ENCODE measurements at regions not wholly inside any gene's neighbourhood (a gene's known extent, or its start where the extent isn't known, plus 50 kb on each side); places are given as distances from the start of the nearest gene placed in this dataset.

- no peaks in the 10 kb centered on the region for H3K9me3 ChIP-seq (replicated peaks; ENCODE audit: control insufficient read depth, insufficient read depth, low read length)
- no peak overlapping the region for H3K4me2 ChIP-seq (ENCODE audit: insufficient read depth, low read length)
- H3K27ac ChIP-seq (ENCODE audit: insufficient read depth, low read depth, low read length): no peak overlapping the region
- no peaks in the 10 kb centered on the region for H3K27me3 ChIP-seq (ENCODE audit: control insufficient read depth in 2 of 2, insufficient read depth in 2 of 2, low read length in 2 of 2)
- no peaks in the 10 kb centered on the region for H4K20me1 ChIP-seq (replicated peaks; ENCODE audit: control insufficient read depth, extremely low read depth, insufficient read depth, low read length)
- BruUV-seq (replicated peaks): no TSS peak
- no peaks in the 10 kb centered on the region for H3K9me1 ChIP-seq (replicated peaks; ENCODE audit: control insufficient read depth, extremely low read depth, insufficient read depth, low read length)
- H3K36me3 ChIP-seq (ENCODE audit: control insufficient read depth in 2 of 2, extremely low read depth in 1 of 2, insufficient read depth in 2 of 2, low read length in 2 of 2): no peaks in the 10 kb centered on the region
- no peak overlapping the region for H2AFZ ChIP-seq (ENCODE audit: low read depth, low read length)
- no peaks in the 10 kb centered on the region for H3K4me1 ChIP-seq (ENCODE audit: control insufficient read depth, extremely low read depth, insufficient read depth, low read length)
- CTCF ChIA-PET: no interaction called here
- H3K4me3 ChIP-seq (replicated peaks in 1 of 3; ENCODE audit: insufficient read depth in 1 of 3, low read depth in 1 of 3, low read length in 3 of 3): no peak overlapping the region
- POLR2A ChIA-PET: no interaction called here
- no peaks in the 10 kb centered on the region for H3K79me2 ChIP-seq (ENCODE audit: control insufficient read depth, insufficient read depth, low read length)
- intact Hi-C loops (cut with micrococcal nuclease) (no loop called here), dilution Hi-C loops (cut with MboI; ENCODE audit: extremely low pct_ligation_motif_present, low sequenced_read_pairs) (no loop called here)
- FAIRE-seq (no peak), DNase-seq (ENCODE audit: low read depth, low spot score) (no peak)
- H3K9ac ChIP-seq (replicated peaks; ENCODE audit: extremely low read depth, insufficient read depth, low read length): no peak overlapping the region
- TF ChIP-seq POLR2A (IDR thresholded peaks at IDR 0.05; ENCODE audit: low read depth, low read length): no peak
- no peak for TF ChIP-seq POLR2AphosphoS5 (IDR thresholded peaks at IDR 0.05; ENCODE audit: insufficient read depth, low read depth, low read length)
- TF ChIP-seq MYC (IDR thresholded peaks at IDR 0.05; ENCODE audit: low read depth, low read length): no peak
- TF ChIP-seq JUN (IDR thresholded peaks at IDR 0.05; ENCODE audit: borderline replicate concordance, insufficient read depth, insufficient read length, low read depth): no peak
Measured at GRCh38 chr3:127101411-127102187, 91.3 kb upstream of the PRR23E start.

DNA sequence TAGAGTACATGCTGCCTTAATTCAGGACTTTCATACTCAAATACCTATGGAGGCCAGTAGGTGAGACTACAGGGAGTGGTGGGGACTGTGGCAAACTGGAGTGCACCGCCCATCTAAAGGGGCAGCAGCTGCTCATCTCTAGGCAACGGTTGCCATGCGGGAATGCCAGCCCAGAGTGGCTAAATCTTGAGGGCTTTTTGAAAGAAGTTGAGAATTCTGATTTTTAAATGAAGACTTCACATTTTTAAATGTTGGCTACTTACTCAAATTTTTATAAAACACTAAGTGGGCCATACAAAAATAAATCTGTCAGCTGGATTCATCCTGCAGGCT is 90.8 kb upstream of the PRR23E start:
- no peaks in the 10 kb centered on the region for H3K27me3 ChIP-seq (ENCODE audit: control insufficient read depth in 2 of 2, insufficient read depth in 2 of 2, low read length in 2 of 2)
- no peak overlapping the region for H3K9ac ChIP-seq (replicated peaks; ENCODE audit: extremely low read depth, insufficient read depth, low read length)
- intact Hi-C loops (cut with micrococcal nuclease): no loop called here
- no peaks in the 10 kb centered on the region for H3K9me1 ChIP-seq (replicated peaks; ENCODE audit: control insufficient read depth, extremely low read depth, insufficient read depth, low read length)
- TF ChIP-seq POLR2AphosphoS5 (IDR thresholded peaks at IDR 0.05; ENCODE audit: insufficient read depth, low read depth, low read length): no peak
- no peak for TF ChIP-seq JUN (IDR thresholded peaks at IDR 0.05; ENCODE audit: borderline replicate concordance, insufficient read depth, insufficient read length, low read depth)
- no peak for TF ChIP-seq FOS (IDR thresholded peaks at IDR 0.05; ENCODE audit: borderline replicate concordance, insufficient read depth, low read length)
- TF ChIP-seq GATA2 (IDR thresholded peaks at IDR 0.05; ENCODE audit: insufficient read depth, insufficient read length, low read depth, low read length): no peak
- TF ChIP-seq, protein P1, sequence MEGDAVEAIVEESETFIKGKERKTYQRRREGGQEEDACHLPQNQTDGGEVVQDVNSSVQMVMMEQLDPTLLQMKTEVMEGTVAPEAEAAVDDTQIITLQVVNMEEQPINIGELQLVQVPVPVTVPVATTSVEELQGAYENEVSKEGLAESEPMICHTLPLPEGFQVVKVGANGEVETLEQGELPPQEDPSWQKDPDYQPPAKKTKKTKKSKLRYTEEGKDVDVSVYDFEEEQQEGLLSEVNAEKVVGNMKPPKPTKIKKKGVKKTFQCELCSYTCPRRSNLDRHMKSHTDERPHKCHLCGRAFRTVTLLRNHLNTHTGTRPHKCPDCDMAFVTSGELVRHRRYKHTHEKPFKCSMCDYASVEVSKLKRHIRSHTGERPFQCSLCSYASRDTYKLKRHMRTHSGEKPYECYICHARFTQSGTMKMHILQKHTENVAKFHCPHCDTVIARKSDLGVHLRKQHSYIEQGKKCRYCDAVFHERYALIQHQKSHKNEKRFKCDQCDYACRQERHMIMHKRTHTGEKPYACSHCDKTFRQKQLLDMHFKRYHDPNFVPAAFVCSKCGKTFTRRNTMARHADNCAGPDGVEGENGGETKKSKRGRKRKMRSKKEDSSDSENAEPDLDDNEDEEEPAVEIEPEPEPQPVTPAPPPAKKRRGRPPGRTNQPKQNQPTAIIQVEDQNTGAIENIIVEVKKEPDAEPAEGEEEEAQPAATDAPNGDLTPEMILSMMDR (IDR thresholded peaks at IDR 0.05; ENCODE audit: extremely low read depth in 1 of 2, insufficient read depth in 1 of 2, low read depth in 1 of 2, low read length in 2 of 2): no peak
- no peak for TF ChIP-seq MAX (IDR thresholded peaks at IDR 0.05; ENCODE audit: insufficient read depth, insufficient read length)
- no peak for TF ChIP-seq EZH2 (IDR thresholded peaks at IDR 0.05; ENCODE audit: borderline replicate concordance, low read depth, low read length, severe bottlenecking)
- no peak for TF ChIP-seq MYC (IDR thresholded peaks at IDR 0.05; ENCODE audit: low read depth, low read length)
- TF ChIP-seq POLR2A (IDR thresholded peaks at IDR 0.05; ENCODE audit: low read depth, low read length): no peak
- H3K4me2 ChIP-seq (ENCODE audit: insufficient read depth, low read length): no peak overlapping the region
- FAIRE-seq (no peak), DNase-seq (ENCODE audit: low read depth, low spot score) (no peak)
- H3K36me3 ChIP-seq (ENCODE audit: control insufficient read depth in 2 of 2, extremely low read depth in 1 of 2, insufficient read depth in 2 of 2, low read length in 2 of 2): no peaks in the 10 kb centered on the region
- H2AFZ ChIP-seq (ENCODE audit: low read depth, low read length): no peak overlapping the region
- dilution Hi-C loops (cut with MboI; ENCODE audit: extremely low pct_ligation_motif_present, low sequenced_read_pairs): no loop called here
- no peaks in the 10 kb centered on the region for H3K79me2 ChIP-seq (ENCODE audit: control insufficient read depth, insufficient read depth, low read length)
- H3K4me3 ChIP-seq (replicated peaks in 1 of 3; ENCODE audit: insufficient read depth in 1 of 3, low read depth in 1 of 3, low read length in 3 of 3): no peak overlapping the region
- ChIA-PET POLR2A (no interaction called here), CTCF (no interaction called here)
- H3K9me3 ChIP-seq (replicated peaks; ENCODE audit: control insufficient read depth, insufficient read depth, low read length): no peaks in the 10 kb centered on the region
- H3K27ac ChIP-seq (ENCODE audit: insufficient read depth, low read depth, low read length): no peak overlapping the region
- H3K4me1 ChIP-seq (ENCODE audit: control insufficient read depth, extremely low read depth, insufficient read depth, low read length): no peaks in the 10 kb centered on the region
- BruUV-seq (replicated peaks): no TSS peak
- no peaks in the 10 kb centered on the region for H4K20me1 ChIP-seq (replicated peaks; ENCODE audit: control insufficient read depth, extremely low read depth, insufficient read depth, low read length)
